Parathyroid adenoma (tissue), 2 donors: ENCODE measurements at regions not wholly inside any gene's neighbourhood (a gene's known extent, or its start where the extent isn't known, plus 50 kb on each side); places are given as distances from the start of the nearest gene placed in this dataset.
"Not testable (repeated sequence)": the region's sequence is repeated elsewhere in the genome, so short reads cannot be mapped to it uniquely, and the experiment has no call there.

Source experiments
- H2AFZ ChIP-seq: fragments of 300-600 bp; sonication (generic); one replicate; pipeline ENCODE4 v1.7.0; 2017; ENCODE audit warnings: antibody characterized with exemption, mild to moderate bottlenecking
- H3K27ac ChIP-seq: fragments of 300-600 bp; sonication (generic); one replicate; pipeline ENCODE4 v1.7.0; 2017
- H3K27me3 ChIP-seq: fragments of 300-600 bp; sonication (generic); one replicate; pipeline ENCODE4 v1.7.0; 2017; ENCODE audit warnings: low read length; ENCODE audit not compliant: control insufficient read depth, insufficient read depth
- H3K36me3 ChIP-seq: fragments of 300-600 bp; sonication (generic); one replicate; pipeline ENCODE4 v1.7.0; 2017; ENCODE audit warnings: low read length; ENCODE audit not compliant: control insufficient read depth, insufficient read depth
- H3K4me1 ChIP-seq: fragments of 300-600 bp; sonication (generic); one replicate; pipeline ENCODE4 v1.7.0; 2017; ENCODE audit warnings: control low read depth
- H3K4me2 ChIP-seq: fragments of 300-600 bp; sonication (generic); one replicate; pipeline ENCODE4 v1.7.0; 2017; ENCODE audit warnings: low read length
- H3K4me3 ChIP-seq: fragments of 300-600 bp; sonication (generic); one replicate; pipeline ENCODE4 v1.7.0; 2017; ENCODE audit warnings: low read depth, low read length
- H3K79me2 ChIP-seq: fragments of 300-600 bp; sonication (generic); one replicate; pipeline ENCODE4 v1.7.0; 2017; ENCODE audit warnings: control low read depth
- H3K9ac ChIP-seq: fragments of 300-600 bp; sonication (generic); one replicate; pipeline ENCODE4 v1.7.0; 2017; ENCODE audit warnings: mild to moderate bottlenecking
- H3K9me3 ChIP-seq: fragments of 300-600 bp; sonication (generic); one replicate; pipeline ENCODE4 v1.7.0; 2017; ENCODE audit warnings: low read length; ENCODE audit not compliant: control insufficient read depth
- CTCF ChIP-seq: fragments of 300-600 bp; sonication (generic); IDR thresholded peaks from one replicate; pipeline ENCODE4 v1.7.0; 2017; ENCODE audit warnings: antibody characterized with exemption, mild to moderate bottlenecking
- donor health status: primary hyperparathyroidism.

- Histone ChIP-seq H3K9ac (no peak overlapping the region), H3K27me3 (no peaks in the 10 kb centered on the region), H3K79me2 (no peaks in the 10 kb centered on the region), H3K9me3 (no peaks in the 10 kb centered on the region), H3K4me3 (no peak overlapping the region), H3K36me3 (no peaks in the 10 kb centered on the region), H2AFZ (no peak overlapping the region), H3K27ac (no peak overlapping the region), H3K4me2 (no peak overlapping the region), H3K4me1 (no peaks in the 10 kb centered on the region)
- TF ChIP-seq CTCF, result no peak
These were observed 76.4 kb downstream of the PHAX start for GRCh38 chr5:126677121-126677520.

- Histone ChIP-seq H3K27ac (no peak overlapping the region), H3K27me3 (no peaks in the 10 kb centered on the region), H3K9me3 (no peaks in the 10 kb centered on the region), H3K9ac (no peak overlapping the region), H3K4me2 (no peak overlapping the region), H3K79me2 (no peaks in the 10 kb centered on the region), H3K4me3 (no peak overlapping the region), H3K36me3 (no peaks in the 10 kb centered on the region), H3K4me1 (no peaks in the 10 kb centered on the region), H2AFZ (no peak overlapping the region)
- TF ChIP-seq CTCF, result no peak
These were observed 79.6 kb downstream of the PHAX start for GRCh38 chr5:126680191-126680817.

GRCh38 chr5:126681314-126681713 lies 80.6 kb downstream of the PHAX start:
- H3K4me3 ChIP-seq, H3K4me1 ChIP-seq, H3K4me2 ChIP-seq, H2AFZ ChIP-seq, H3K36me3 ChIP-seq, H3K27me3 ChIP-seq, H3K9me3 ChIP-seq, H3K79me2 ChIP-seq, H3K27ac ChIP-seq, H3K9ac ChIP-seq: not testable (repeated sequence)

- Histone ChIP-seq H3K27me3 (no peaks in the 10 kb centered on the region), H3K9ac (no peak overlapping the region), H2AFZ (no peak overlapping the region), H3K4me3 (no peak overlapping the region), H3K36me3 (no peaks in the 10 kb centered on the region), H3K79me2 (no peaks in the 10 kb centered on the region), H3K4me2 (no peak overlapping the region), H3K9me3 (no peaks in the 10 kb centered on the region), H3K27ac (no peak overlapping the region), H3K4me1 (no peaks in the 10 kb centered on the region)
- TF ChIP-seq CTCF, result no peak
These were observed 81.2 kb downstream of the PHAX start for GRCh38 chr5:126681970-126682369.

GRCh38 chr5:126682856-126683255 lies 82.1 kb downstream of the PHAX start:
- Histone ChIP-seq H3K4me2 (no peak overlapping the region), H3K36me3 (no peaks in the 10 kb centered on the region), H3K27ac (no peak overlapping the region), H3K27me3 (no peaks in the 10 kb centered on the region), H3K79me2 (no peaks in the 10 kb centered on the region), H3K4me3 (no peak overlapping the region), H3K9ac (no peak overlapping the region), H3K4me1 (no peaks in the 10 kb centered on the region), H2AFZ (no peak overlapping the region), H3K9me3 (no peaks in the 10 kb centered on the region)
- TF ChIP-seq CTCF, result no peak
